ENCODE measurements at regions not wholly inside any gene's neighbourhood (a gene's known extent, or its start where the extent isn't known, plus 50 kb on each side); places are given as distances from the start of the nearest gene placed in this dataset.

DNA sequence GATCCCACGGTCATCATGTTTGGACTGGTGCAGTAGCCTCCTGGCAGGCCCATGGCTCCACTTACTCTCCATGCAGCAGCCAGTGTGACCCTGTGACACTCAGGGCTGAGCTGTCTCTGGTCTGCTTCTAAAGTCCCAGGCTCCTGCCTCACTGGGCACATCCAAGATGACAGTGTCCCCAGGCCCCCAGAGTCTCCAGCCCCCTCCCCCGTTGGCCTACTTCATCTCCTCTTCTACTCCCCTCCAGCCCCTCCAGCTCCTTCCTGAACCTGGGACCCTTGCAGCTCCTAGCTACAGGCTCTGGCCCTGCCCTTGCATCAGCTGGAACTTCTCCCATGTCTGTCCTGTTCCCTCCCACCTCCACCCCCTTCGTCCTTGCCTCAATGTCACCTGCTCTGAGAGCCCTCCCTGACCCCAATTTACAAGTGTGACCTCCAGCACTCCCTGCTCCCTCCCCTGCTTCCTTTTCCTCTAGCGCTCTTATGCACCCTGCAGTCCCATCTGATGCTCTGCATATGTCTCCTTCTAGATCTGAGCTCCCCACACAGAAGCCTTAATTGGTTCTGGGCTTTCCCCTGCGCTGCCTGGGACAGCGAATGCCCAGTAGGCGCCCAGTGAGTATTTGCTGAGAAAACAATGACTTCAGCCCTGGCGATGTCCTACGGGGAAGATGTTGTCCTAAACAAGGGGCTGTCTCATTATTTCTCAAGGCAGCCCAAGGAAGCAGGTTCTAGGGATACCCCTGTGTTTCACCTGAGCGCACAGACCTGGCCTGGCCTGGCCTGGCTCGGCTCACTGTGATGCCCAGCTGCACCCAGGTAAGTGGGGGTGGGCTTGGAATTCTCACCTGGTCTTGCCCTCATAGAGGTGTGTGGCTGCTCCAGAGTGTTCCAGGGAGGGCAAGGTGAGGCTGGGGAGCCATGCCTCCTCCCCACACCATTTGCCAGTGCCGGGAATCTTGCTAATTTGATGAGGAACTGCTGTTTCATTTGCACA, 600.6 kb downstream of the PTPRU start:
- TF ChIP-seq GATA2 (IDR thresholded peaks at IDR 0.05; ENCODE audit: low read depth, low read length) (no peak), GATA3 (IDR thresholded peaks at IDR 0.05; ENCODE audit: low read depth, low read length) (no peak)

DNA sequence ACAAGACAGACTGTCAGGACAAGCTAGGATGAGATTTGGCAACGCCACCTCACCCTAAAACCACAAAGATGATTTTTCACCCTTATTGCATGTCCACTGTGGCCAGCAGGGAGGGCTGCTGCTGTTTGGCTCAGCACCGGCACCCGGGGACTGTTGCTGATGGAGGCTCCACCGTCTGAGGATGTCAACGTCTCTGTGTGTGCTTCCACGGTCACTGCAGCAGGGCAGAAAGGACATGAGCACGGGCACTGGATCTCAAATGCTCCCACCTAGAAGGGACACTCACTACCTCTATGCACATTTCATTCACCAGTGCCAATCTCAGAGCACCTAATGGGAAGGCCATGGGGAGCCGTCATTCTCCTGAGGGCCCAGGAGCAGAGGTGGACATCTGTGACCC, 599.6 kb downstream of the PTPRU start:
- no peak for TF ChIP-seq GATA2 (IDR thresholded peaks at IDR 0.05; ENCODE audit: low read depth, low read length)
- no peak for TF ChIP-seq GATA3 (IDR thresholded peaks at IDR 0.05; ENCODE audit: low read depth, low read length)

DNA sequence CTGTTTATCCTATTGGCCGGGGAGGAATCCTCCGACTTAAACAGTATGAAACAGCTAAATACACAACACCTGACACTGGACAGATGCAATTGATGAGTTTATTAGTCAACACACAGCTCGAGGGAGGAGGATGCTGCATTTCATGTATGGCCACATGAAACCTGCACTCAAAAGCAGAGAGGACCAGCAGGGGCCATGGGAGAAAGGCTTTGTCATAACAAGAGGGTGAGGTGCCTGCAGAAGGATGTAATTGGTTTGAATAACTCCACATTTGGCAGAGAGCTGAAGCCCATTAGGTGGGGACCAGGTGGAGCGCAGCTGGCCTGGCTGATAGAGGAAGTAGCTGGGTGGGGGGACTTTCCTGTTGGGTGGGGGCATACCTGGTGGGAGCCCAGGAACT, 599.1 kb downstream of the PTPRU start:
- TF ChIP-seq GATA3 (IDR thresholded peaks at IDR 0.05; ENCODE audit: low read depth, low read length) (no peak), GATA2 (IDR thresholded peaks at IDR 0.05; ENCODE audit: low read depth, low read length) (no peak)

DNA sequence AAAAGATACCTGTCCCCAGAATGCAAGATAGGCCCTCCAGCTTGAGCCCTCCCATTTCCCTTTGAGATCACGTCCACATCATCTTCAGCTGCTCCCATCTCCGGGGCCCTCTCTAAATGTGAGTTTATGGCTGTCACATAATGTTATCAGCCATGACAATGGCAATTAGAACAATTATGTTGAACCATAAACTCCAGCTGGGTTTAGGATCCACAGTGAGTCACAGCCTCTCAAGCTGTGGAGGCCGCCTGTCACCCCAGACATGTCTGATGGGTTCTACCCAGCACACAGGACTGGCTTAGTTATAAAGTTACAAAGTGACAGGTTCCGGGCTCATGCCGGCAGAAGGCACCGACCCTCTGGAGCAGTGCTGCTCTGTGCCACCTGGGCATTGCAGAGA, 597.3 kb downstream of the PTPRU start:
- no peak for TF ChIP-seq GATA2 (IDR thresholded peaks at IDR 0.05; ENCODE audit: low read depth, low read length)
- TF ChIP-seq GATA3 (IDR thresholded peaks at IDR 0.05; ENCODE audit: low read depth, low read length): no peak

DNA sequence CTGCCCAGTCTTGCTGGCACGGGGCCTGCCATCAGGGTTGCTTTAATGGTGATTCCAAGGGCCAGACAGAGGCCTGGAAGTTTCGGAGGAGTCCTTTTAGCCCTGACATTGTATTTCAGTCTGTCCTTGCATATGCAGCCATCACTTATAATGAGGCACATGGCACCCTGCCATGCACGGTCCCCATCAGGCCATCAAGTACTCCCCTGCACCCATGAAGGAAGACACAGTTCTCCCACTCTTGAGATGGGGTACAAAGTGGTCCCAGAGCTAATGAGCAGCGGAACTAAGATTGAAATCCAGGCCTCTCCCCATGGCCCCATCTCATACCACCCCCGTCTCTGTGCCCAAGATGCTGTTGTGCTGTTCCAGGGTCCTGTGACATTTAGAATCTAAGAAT, 596.6 kb downstream of the PTPRU start:
- TF ChIP-seq GATA2 (IDR thresholded peaks at IDR 0.05; ENCODE audit: low read depth, low read length) (no peak), GATA3 (IDR thresholded peaks at IDR 0.05; ENCODE audit: low read depth, low read length) (no peak)

DNA sequence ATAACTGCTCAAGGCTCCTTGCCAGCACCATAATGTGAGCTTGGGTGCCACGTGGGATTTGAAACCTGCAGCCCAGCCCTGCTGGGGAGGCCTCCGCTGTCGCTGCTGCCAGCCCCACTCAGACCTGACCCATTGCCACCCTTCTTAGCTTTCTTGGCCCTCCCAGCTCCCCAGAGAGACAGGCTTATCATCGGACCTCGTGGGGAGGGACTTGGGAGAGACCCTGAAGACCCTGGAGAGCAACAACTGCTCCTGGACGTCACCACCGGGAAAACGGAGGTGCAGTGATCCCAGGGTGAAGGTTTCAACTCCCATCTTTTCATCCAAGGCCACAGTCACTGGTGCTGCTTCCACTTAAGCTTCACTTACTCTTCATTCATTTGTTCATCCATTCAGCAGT, 596.1 kb downstream of the PTPRU start:
- TF ChIP-seq GATA2 (IDR thresholded peaks at IDR 0.05; ENCODE audit: low read depth, low read length): no peak
- TF ChIP-seq GATA3 (IDR thresholded peaks at IDR 0.05; ENCODE audit: low read depth, low read length): no peak

DNA sequence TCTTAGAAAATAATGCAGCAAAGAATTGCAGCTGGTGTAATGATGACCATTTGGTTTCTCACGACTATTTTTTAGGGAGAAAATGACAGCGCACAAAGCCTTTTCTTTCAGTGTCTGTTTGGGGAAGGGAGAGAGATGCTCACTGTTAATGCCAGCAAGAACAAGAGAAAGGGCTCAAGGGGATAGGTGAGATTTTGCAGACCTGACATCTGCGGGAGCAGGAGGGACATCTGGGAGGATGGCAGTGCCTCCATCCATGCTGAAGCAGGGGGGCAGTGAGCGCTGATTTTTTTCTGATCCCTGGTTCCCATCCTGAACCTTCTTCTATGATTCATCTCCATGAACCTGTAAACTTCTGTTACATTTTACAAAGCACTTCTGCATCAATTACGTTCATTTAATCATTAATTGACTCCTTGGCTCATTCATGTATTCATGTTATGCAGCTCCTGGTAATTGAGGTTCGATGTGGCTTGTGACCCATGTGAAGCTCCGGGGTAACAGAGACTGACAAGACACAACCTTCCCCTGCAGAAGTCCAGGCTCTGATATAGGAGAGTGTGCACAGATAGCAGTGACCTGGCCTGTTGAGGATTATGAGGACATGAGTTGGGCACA, 595.3 kb downstream of the PTPRU start:
- TF ChIP-seq GATA3 (IDR thresholded peaks at IDR 0.05; ENCODE audit: low read depth, low read length) (no peak), GATA2 (IDR thresholded peaks at IDR 0.05; ENCODE audit: low read depth, low read length) (peak; percentile 27)

- TF ChIP-seq GATA2 (IDR thresholded peaks at IDR 0.05; ENCODE audit: low read depth, low read length): no peak
- no peak for TF ChIP-seq GATA3 (IDR thresholded peaks at IDR 0.05; ENCODE audit: low read depth, low read length)
These were observed 594.6 kb downstream of the PTPRU start for GRCh38 chr1:29830916-29831315.

- TF ChIP-seq GATA3 (IDR thresholded peaks at IDR 0.05; ENCODE audit: low read depth, low read length): no peak
- TF ChIP-seq GATA2 (IDR thresholded peaks at IDR 0.05; ENCODE audit: low read depth, low read length): no peak
These were observed 594.1 kb downstream of the PTPRU start for GRCh38 chr1:29830383-29830782.

- TF ChIP-seq GATA3 (IDR thresholded peaks at IDR 0.05; ENCODE audit: low read depth, low read length) (no peak), GATA2 (IDR thresholded peaks at IDR 0.05; ENCODE audit: low read depth, low read length) (no peak)
These were observed 593.4 kb downstream of the PTPRU start for GRCh38 chr1:29829448-29830344.

GRCh38 chr1:29828526-29829447, 592.5 kb downstream of the PTPRU start:
- TF ChIP-seq GATA2 (IDR thresholded peaks at IDR 0.05; ENCODE audit: low read depth, low read length): no peak
- no peak for TF ChIP-seq GATA3 (IDR thresholded peaks at IDR 0.05; ENCODE audit: low read depth, low read length)

GRCh38 chr1:29827801-29828525, 591.6 kb downstream of the PTPRU start:
- TF ChIP-seq GATA3 (IDR thresholded peaks at IDR 0.05; ENCODE audit: low read depth, low read length) (no peak), GATA2 (IDR thresholded peaks at IDR 0.05; ENCODE audit: low read depth, low read length) (no peak)

Data from SH-SY5Y (cell line).